ENCODE measurements at regions not wholly inside any gene's neighbourhood (a gene's known extent, or its start where the extent isn't known, plus 50 kb on each side); places are given as distances from the start of the nearest gene placed in this dataset.

- Histone ChIP-seq H2BK15ac (ENCODE audit: low read depth, low read length) (no peak overlapping the region), H2BK120ac (ENCODE audit: low read depth, low read length) (no peak overlapping the region), H3K27me3 (ENCODE audit: control insufficient read depth, insufficient read depth, low read length) (no peaks in the 10 kb centered on the region), H3K4me1 (ENCODE audit: control insufficient read depth, insufficient read depth, low read length) (no peaks in the 10 kb centered on the region), H3K56ac (ENCODE audit: extremely low read depth, insufficient read depth, low read length) (no peak overlapping the region), H3K9me3 (ENCODE audit: control insufficient read depth, insufficient read depth, low read length) (peaks cover 16% of the 10 kb centered on the region), H3K4me2 (ENCODE audit: low read depth, low read length) (no peak overlapping the region), H2AK9ac (replicated peaks; ENCODE audit: low read depth, low read length, poor library complexity) (no peak overlapping the region), H3K27ac (ENCODE audit: insufficient read depth, low read length) (no peak overlapping the region), H2AFZ (replicated peaks; ENCODE audit: low read length, poor library complexity) (no peak overlapping the region), H4K5ac (ENCODE audit: low read depth, low read length) (no peak overlapping the region), H3K18ac (ENCODE audit: low read depth, low read length) (no peak overlapping the region), H2BK5ac (ENCODE audit: low read depth, low read length, poor library complexity, severe bottlenecking) (no peak overlapping the region), H4K8ac (ENCODE audit: low read depth in 2 of 2, low read length in 2 of 2) (no peak overlapping the region), H2AK5ac (ENCODE audit: low read depth, low read length) (no peak overlapping the region), H3K4me3 (ENCODE audit: insufficient read depth, low read depth, low read length) (no peak overlapping the region), H2BK20ac (ENCODE audit: low read depth, low read length) (no peak overlapping the region), H3K9me1 (ENCODE audit: insufficient read depth, low read length) (no peaks in the 10 kb centered on the region), H3K9ac (ENCODE audit: low read depth, low read length) (no peak overlapping the region), H3K4ac (ENCODE audit: low read depth, low read length) (no peak overlapping the region), H4K91ac (ENCODE audit: insufficient read depth, low read depth, low read length) (no peak overlapping the region), H3K36me3 (ENCODE audit: control insufficient read depth, insufficient read depth, low read length) (no peaks in the 10 kb centered on the region), H3K79me1 (ENCODE audit: low read depth in 1 of 2, low read length in 2 of 2) (no peaks in the 10 kb centered on the region), H3K23ac (ENCODE audit: low read depth, low read length) (no peak overlapping the region), H3K14ac (replicated peaks; ENCODE audit: low read depth, low read length) (no peak overlapping the region), H4K20me1 (ENCODE audit: insufficient read depth, low read length) (no peaks in the 10 kb centered on the region)
- WGBS, 2 experiments (ENCODE audit: extremely low coverage in 2 of 2, insufficient read length in 1 of 2): no CpG with 5 or more reads among the region's 3 CpGs
- ChIA-PET CTCF (no interaction called here), POLR2A (ENCODE audit: unreplicated experiment) (interaction anchor here (0.6 kb wide), 1 partner anchor 61 kb away, joined by 3 read pairs; no protein-coding TSS in a partner anchor)
- DNase-seq (no peak), ATAC-seq (ENCODE audit: low read depth) (no peak)
- in situ Hi-C loops (cut with MboI; ENCODE audit: low sequenced_read_pairs): no loop called here
- dilution Hi-C loops (cut with HindIII; ENCODE audit: low sequenced_read_pairs, unreplicated experiment): no loop called here
- TF ChIP-seq MXI1 (IDR thresholded peaks at IDR 0.05; ENCODE audit: borderline replicate concordance, low read depth, low read length): no peak
- no peak for TF ChIP-seq RCOR1 (IDR thresholded peaks at IDR 0.05; ENCODE audit: insufficient replicate concordance, low read length)
- TF ChIP-seq RFX5 (IDR thresholded peaks at IDR 0.05; ENCODE audit: low read depth, low read length): no peak
- TF ChIP-seq ELK1 (IDR thresholded peaks at IDR 0.05; ENCODE audit: borderline replicate concordance, low read depth, low read length): no peak
- TF ChIP-seq, protein P1, sequence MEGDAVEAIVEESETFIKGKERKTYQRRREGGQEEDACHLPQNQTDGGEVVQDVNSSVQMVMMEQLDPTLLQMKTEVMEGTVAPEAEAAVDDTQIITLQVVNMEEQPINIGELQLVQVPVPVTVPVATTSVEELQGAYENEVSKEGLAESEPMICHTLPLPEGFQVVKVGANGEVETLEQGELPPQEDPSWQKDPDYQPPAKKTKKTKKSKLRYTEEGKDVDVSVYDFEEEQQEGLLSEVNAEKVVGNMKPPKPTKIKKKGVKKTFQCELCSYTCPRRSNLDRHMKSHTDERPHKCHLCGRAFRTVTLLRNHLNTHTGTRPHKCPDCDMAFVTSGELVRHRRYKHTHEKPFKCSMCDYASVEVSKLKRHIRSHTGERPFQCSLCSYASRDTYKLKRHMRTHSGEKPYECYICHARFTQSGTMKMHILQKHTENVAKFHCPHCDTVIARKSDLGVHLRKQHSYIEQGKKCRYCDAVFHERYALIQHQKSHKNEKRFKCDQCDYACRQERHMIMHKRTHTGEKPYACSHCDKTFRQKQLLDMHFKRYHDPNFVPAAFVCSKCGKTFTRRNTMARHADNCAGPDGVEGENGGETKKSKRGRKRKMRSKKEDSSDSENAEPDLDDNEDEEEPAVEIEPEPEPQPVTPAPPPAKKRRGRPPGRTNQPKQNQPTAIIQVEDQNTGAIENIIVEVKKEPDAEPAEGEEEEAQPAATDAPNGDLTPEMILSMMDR (conservative IDR thresholded peaks at IDR 0.05; ENCODE audit: low read depth, low read length): no peak
- TF ChIP-seq RAD21 (IDR thresholded peaks at IDR 0.05; ENCODE audit: low read length): no peak
- no peak for TF ChIP-seq BHLHE40 (IDR thresholded peaks at IDR 0.05; ENCODE audit: low read depth, low read length)
- no peak for TF ChIP-seq MAZ (IDR thresholded peaks at IDR 0.05; ENCODE audit: borderline replicate concordance, low read depth, low read length)
- TF ChIP-seq NFE2L2 (IDR thresholded peaks at IDR 0.05; ENCODE audit: low read depth, low read length): no peak
- no peak for TF ChIP-seq POLR2A (IDR thresholded peaks at IDR 0.05; ENCODE audit: low read depth, low read length)
- TF ChIP-seq FOS (IDR thresholded peaks at IDR 0.05; ENCODE audit: low read depth, low read length): no peak
- TF ChIP-seq CEBPB (IDR thresholded peaks at IDR 0.05; ENCODE audit: low read depth, low read length): no peak
- TF ChIP-seq CHD1 (IDR thresholded peaks at IDR 0.05; ENCODE audit: low read depth, low read length): no peak
- TF ChIP-seq MAFK (IDR thresholded peaks at IDR 0.05; ENCODE audit: low read depth, low read length): no peak
- TF ChIP-seq SMC3 (IDR thresholded peaks at IDR 0.05; ENCODE audit: low read depth, low read length): no peak
- intact Hi-C loops (cut with micrococcal nuclease): no loop called here
- BruUV-seq (replicated peaks): no TSS peak
These were observed 275.4 kb upstream of the PFKP start for GRCh38 chr10:2791774-2792443.
